SK-N-SH (cell line): ENCODE measurements at regions not wholly inside any gene's neighbourhood (a gene's known extent, or its start where the extent isn't known, plus 50 kb on each side); places are given as distances from the start of the nearest gene placed in this dataset.

Experiments
- MXI1 ChIP-seq: IDR thresholded peaks from 2 replicates; pipeline ENCODE4 v1.6.1; 2012; ENCODE audit warnings: mild to moderate bottlenecking, low read depth, low read length, improper control_type of control experiment
- RFX5 ChIP-seq: IDR thresholded peaks from 2 replicates; pipeline ENCODE4 v1.6.1; 2012; ENCODE audit warnings: mild to moderate bottlenecking, improper control_type of control experiment, low read length
- SIN3A ChIP-seq: IDR thresholded peaks from 2 replicates; pipeline ENCODE4 v1.6.1; 2012; ENCODE audit warnings: low read depth, mild to moderate bottlenecking, low read length, moderate library complexity, borderline replicate concordance
- TAF1 ChIP-seq: IDR thresholded peaks from 2 replicates; pipeline ENCODE4 v1.6.1; 2012; ENCODE audit warnings: low read depth, mild to moderate bottlenecking, low read length, moderate library complexity, borderline replicate concordance
- TCF12 ChIP-seq: IDR thresholded peaks from 2 replicates; pipeline ENCODE4 v1.4.0; 2012

DNA sequence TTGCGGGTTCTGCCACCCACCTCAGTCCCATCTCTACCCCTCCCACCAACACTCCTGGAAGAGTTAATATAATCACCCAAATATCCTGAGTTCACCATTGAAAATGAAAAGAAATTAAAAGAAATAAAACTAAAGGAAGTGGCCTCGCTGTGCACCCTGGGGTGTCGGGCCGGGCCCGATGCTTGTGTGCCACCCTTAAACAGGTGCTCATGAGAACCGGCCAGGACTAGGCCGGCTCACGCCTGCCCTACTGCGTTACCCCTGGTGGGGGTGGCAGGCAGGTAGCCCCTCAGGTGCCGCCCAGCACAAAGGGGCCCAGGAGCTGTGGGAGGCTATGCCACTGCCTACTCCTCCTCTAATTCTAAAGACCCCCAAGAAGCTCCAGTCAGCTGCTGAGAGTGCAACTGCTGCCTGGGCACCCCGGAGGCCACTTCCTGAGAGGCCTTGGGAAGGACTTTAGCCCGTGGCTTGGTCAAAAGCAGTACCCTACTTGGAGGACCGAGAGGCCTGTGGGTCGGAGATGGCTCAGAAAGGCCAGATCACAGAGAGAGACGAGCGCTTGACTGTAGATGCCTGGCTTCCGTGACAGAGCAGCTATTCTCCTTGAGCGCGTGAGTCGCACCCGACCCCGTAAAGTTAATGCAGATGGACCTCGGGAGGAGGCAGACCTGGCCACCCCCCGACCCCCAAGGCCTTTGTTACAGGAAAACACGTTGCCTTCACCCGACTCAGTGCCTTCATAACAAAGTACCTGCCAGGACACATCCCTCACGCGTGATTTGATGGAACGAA lies 51.0 kb upstream of the PPP2R2D start:
- TF ChIP-seq SIN3A (no peak), MXI1 (no peak), TAF1 (no peak), TCF12 (no peak), RFX5 (no peak)
